Retinal pigment epithelial cell (primary cell): ENCODE measurements at regions not wholly inside any gene's neighbourhood (a gene's known extent, or its start where the extent isn't known, plus 50 kb on each side); places are given as distances from the start of the nearest gene placed in this dataset.
"Not testable (repeated sequence)": the region's sequence is repeated elsewhere in the genome, so short reads cannot be mapped to it uniquely, and the experiment has no call there.

Source experiments
- DNase-seq: peaks from one replicate; pipeline ENCODE4 v3.0.0-alpha.2; 2010; ENCODE audit warnings: low read depth
- H3K4me3 ChIP-seq: 2 replicates; pipeline ENCODE4 v1.5.1; 2011; ENCODE audit warnings: mild to moderate bottlenecking, low read length, control low read depth, moderate library complexity
- TF ChIP-seq, protein P1 (sequence below): conservative IDR thresholded peaks from 2 replicates; pipeline ENCODE4 v1.5.1; 2011; ENCODE audit warnings: low read depth, low read length, control low read depth, inconsistent platforms

- TF ChIP-seq, protein P1, sequence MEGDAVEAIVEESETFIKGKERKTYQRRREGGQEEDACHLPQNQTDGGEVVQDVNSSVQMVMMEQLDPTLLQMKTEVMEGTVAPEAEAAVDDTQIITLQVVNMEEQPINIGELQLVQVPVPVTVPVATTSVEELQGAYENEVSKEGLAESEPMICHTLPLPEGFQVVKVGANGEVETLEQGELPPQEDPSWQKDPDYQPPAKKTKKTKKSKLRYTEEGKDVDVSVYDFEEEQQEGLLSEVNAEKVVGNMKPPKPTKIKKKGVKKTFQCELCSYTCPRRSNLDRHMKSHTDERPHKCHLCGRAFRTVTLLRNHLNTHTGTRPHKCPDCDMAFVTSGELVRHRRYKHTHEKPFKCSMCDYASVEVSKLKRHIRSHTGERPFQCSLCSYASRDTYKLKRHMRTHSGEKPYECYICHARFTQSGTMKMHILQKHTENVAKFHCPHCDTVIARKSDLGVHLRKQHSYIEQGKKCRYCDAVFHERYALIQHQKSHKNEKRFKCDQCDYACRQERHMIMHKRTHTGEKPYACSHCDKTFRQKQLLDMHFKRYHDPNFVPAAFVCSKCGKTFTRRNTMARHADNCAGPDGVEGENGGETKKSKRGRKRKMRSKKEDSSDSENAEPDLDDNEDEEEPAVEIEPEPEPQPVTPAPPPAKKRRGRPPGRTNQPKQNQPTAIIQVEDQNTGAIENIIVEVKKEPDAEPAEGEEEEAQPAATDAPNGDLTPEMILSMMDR, result no peak
- DNase-seq, result no peak
- H3K4me3 ChIP-seq, result no peak overlapping the region
Measured at GRCh38 chr2:17133052-17133671, 385.1 kb downstream of the RAD51AP2 start.

GRCh38 chr2:17130627-17131026, 387.6 kb downstream of the RAD51AP2 start:
- DNase-seq, H3K4me3 ChIP-seq: not testable (repeated sequence)

DNA sequence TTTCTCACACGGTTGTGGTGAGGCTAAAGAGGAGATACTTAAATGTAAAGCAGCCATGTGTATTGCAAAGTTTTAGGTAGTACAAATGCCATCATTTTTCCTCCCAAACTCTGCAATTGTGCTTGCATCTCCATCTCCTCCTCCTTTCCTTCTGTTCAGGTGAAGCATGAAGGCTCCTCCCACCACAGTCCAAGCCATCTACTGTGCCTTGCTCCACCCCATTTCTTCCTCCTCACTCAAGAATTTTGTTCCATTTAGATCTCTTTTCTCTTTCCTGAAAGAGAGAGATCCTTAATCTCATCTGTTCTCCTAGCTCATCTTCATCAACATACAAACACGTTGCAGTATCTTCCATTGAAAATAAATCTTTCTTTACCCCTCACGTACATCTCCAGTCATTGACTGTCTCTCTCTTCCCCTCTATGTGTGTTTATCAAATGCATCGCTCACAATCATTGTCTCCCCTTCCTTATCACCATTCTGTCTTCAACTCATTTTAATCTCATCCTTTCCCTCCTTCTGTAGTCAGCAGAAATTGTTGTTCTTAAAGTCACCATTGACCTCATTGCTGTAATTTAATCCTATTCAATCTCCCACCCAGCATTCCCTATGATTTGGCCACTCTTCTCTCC, 392.1 kb downstream of the RAD51AP2 start:
- TF ChIP-seq, protein P1, result no peak
- no peak overlapping the region for H3K4me3 ChIP-seq
- DNase-seq, result no peak

DNA sequence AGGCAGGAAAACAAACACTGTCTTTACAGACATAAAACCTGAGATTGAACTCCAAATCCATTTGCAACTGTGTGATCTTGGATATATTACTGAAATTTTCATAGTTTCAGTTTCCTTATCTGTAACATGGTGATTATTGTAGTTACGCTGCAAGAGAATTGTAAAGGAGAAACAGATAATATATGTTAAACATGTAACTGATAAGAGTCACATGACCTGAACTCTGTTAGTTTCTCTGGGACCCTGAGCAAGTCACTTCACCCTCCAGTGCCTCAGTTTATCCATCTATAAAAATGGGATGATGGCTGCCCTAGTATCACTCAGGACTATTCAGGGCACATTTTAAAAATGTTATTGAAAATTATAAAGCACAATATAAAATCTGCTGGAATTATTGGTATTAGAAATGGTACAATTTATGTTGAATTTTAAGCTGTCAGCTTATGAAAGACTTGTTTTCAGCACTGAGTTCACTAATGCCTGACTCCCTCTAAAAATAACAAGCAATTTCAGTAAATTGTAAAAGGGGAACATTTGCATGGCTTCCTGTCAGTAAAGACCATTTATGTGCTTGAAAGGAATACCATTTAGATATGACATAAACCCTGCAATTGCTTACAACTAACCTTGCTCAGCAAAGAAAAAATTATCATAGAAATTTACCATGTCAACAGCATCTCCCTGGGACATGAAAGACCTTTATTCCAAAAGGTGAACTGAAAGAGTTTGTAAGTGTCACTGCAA, 393.5 kb downstream of the RAD51AP2 start:
- TF ChIP-seq, protein P1, result no peak
- no peak overlapping the region for H3K4me3 ChIP-seq
- DNase-seq, result no peak

DNA sequence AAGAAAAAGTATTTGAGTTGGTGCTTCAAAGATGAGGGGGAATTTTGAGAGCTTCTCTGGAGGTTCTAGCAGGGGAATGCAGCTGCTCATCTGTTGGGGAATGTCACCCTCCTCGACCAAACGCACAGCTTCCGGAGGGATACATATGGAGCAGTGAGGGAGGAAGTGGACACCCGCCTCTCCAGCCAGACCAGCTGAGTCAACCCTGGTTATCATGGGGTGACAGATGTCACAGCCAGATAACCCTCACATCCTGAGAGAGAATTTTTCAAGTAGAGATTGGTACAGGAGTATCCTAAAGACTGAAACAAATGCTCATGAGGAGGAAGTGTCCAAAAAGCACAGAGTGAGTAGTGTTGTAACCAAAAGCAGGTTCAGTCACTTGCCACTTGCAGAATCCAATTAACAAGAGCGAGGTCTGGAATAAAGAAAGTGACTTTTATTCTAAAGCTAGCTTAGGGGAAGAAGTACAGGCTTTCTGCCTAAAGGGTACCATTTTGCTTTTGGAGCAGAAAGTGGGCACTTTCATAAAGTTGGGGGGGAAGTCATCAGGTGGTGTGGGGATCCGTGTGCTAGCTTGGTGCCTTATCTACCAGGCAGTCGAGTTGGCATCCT, 395.2 kb downstream of the RAD51AP2 start:
- no peak overlapping the region for H3K4me3 ChIP-seq
- DNase-seq, result no peak
- TF ChIP-seq, protein P1, result no peak

GRCh38 chr2:17115466-17115865, 402.8 kb downstream of the RAD51AP2 start:
- no peak overlapping the region for H3K4me3 ChIP-seq
- TF ChIP-seq, protein P1, result no peak
- no peak for DNase-seq

DNA sequence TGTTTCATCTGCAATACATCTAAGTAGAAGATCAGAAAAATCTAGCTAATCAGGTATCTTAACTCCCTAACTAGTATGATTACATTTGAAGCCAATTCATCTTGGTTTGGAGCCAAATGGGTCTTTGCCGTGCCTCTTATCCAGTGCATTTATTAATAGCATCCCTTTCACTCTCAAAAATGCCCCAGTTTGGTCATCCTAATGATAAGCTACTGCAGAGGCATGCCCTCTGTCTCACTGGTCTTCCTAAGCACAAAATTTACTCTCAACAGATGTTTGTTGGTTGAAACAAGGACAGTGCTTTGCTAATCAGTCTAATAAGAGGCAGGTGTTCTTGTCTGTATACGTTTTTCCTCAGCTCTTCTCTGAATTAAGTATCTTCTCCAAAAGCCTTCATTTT, 403.2 kb downstream of the RAD51AP2 start:
- DNase-seq, result no peak
- TF ChIP-seq, protein P1, result no peak
- no peak overlapping the region for H3K4me3 ChIP-seq
